ENCODE measurements at regions not wholly inside any gene's neighbourhood (a gene's known extent, or its start where the extent isn't known, plus 50 kb on each side); places are given as distances from the start of the nearest gene placed in this dataset.
"Not testable (repeated sequence)": the region's sequence is repeated elsewhere in the genome, so short reads cannot be mapped to it uniquely, and the experiment has no call there.

DNA sequence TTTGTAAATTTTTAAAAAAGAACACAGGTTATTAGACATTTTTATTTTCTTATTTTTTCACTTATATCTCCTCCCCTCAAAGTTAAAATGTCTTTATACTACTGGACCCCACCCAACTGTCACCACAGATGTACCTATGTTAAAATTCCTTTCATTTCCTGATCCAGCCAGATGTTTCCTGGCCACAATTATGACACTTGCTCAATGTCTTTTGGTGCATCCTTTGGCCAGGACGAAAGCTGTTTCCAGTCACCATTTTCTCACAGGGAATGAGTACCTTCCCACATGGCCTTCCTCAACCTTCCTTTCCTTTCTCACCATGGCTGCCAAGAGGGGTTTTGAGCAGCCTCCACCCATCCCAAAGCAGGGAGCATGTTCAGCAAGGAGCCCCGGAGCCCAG, 365.7 kb upstream of the MAF start:
- DNase-seq = no peak

GRCh38 chr16:79965718-79966117, 365.2 kb upstream of the MAF start:
- DNase-seq = no peak

DNA sequence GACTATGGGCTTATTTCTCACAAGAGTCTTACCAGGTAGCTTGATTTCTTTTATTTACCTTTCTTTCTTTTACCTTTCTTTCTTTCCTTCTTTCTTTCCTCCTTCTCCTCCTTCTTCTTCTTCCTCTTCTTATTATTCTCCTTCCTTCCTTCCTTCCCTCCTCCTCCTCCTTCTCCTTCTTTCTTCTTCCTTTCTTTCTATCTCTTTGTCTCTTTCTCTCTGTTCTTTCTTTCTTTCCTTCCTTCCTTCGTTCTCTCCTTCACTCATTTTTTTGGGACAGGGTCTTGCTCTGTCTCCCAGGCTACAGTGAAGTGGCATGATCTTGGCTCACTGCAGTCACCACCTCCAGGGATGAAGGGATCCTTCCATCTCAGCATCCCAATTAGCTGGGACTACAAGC, 363.6 kb upstream of the MAF start:
- DNase-seq = no peak

- DNase-seq = no peak
These were observed 362.4 kb upstream of the MAF start for GRCh38 chr16:79962962-79963361.

DNA sequence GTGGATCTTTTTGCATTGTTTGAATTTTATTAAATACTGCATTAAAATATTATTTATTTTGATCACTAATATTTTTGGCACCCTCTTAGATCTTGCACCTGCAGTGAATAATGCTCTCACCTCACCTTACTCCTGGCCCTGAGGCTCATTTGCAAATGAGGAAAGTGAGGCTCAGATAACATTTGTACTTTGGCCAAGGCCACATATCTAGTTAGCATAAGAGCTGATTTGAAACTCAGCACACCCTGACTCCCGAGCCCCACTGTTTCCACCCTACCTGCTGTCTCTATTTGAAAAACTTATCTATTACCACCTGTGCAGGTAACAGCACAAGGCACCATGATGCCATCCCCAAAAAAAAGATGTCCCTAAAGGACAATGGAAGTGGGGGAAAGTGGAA, 358.7 kb upstream of the MAF start:
- no peak for DNase-seq

DNA sequence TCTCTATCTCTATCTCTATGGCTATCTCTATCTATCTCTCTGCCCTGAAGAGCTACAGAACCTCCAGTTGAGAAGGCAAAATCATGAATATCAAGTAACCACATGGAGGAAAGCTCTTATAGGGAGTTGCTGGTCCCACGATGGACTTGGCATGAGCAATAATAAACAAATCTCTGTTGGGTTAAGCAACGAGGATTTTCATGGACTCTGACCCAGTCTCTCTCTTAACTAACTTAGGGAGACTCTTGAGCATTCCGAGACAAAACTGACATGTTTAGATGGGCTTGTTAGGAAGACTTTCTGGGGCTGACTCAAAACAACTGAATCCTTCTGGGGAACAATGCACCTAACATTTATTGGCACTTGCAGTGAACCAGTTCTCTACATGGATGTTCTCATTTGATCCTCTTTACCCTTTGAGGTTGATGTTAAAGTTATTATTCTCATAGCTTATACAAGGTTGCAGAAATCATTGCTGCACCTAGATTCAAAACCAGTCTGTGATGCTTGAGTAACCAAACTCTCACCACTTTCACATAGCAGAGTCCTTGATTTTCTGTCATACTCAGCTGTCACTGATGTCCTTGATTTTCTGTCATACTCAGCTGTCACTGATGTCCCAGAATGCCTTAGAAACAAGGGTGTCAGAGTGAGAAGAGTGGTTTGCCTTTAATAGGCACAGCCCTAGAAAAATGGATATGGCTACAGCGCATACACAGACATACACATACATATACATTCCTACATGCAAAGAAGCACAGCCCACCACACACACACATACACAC, 354.6 kb upstream of the MAF start:
- DNase-seq = no peak

- no peak for DNase-seq
These were observed 350.6 kb upstream of the MAF start for GRCh38 chr16:79950932-79951719.

- no peak for DNase-seq
These were observed 348.9 kb upstream of the MAF start for GRCh38 chr16:79949417-79949816.

DNA sequence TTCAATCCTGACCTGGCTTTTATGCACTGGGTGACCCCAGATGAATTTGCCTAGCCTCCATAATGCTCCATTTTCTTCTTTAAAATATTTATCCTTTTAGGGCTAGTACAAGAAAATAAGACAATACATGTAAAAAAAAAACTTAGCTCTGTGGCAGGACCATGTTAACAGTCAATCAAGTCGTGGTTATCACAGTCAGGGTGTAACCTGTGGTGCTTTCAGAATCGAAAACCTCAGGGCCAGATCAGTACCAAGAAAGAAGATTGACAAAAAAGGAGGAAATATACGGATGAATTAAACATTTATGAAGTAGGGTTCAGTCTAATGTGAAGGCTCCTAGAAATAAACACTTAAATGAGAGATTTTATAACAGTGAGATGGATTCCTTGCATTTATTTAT, 347.2 kb upstream of the MAF start:
- no peak for DNase-seq

DNA sequence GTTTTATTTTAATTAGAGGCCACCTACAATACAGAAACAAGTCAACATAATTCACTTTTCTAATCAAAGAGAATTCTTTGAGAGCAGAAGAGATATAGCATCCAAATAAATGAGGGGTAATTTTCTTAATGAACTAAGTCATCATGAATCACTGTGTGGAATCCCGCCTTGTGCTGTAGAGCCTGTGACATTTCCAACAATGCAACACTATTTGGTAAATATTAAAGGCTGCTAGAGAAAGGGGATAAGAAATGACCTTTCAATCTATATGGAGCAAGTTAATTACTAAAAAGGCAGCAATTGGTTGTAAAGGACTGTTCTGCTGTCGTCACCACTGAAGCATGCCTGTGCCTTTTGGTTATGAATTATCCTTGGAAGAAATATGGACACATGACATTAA, 345.7 kb upstream of the MAF start:
- no peak for DNase-seq

- no peak for DNase-seq
These were observed 343.2 kb upstream of the MAF start for GRCh38 chr16:79943736-79944135.

GRCh38 chr16:79938575-79938974, 338.0 kb upstream of the MAF start:
- DNase-seq = no peak

- not testable (repeated sequence) for DNase-seq
These were observed 337.1 kb upstream of the MAF start for GRCh38 chr16:79937671-79938070.

GRCh38 chr16:79933603-79934002, 333.1 kb upstream of the MAF start:
- DNase-seq = no peak

DNA sequence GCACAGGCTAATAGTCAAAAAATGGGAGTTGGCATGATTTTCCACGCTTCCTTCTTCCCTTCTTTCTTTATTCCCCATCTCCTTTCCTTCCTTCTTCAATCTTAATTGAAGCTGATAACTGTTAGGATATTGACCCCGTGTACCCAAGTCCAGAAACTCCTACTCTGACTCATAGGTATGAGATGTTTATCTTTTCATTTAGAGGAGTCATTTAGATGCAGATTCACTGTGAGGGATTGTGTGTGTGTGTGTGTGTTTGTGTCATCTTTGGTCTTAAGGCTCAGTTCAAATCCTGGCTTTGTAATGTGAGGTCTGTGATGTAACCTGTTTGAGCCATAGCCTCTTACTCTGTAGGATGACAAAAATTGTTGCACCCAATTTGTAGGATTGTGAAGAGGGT, 332.0 kb upstream of the MAF start:
- no peak for DNase-seq

- no peak for DNase-seq
These were observed 331.2 kb upstream of the MAF start for GRCh38 chr16:79931721-79932120.

GRCh38 chr16:79929260-79929965, 328.9 kb upstream of the MAF start:
- no peak for DNase-seq

DNA sequence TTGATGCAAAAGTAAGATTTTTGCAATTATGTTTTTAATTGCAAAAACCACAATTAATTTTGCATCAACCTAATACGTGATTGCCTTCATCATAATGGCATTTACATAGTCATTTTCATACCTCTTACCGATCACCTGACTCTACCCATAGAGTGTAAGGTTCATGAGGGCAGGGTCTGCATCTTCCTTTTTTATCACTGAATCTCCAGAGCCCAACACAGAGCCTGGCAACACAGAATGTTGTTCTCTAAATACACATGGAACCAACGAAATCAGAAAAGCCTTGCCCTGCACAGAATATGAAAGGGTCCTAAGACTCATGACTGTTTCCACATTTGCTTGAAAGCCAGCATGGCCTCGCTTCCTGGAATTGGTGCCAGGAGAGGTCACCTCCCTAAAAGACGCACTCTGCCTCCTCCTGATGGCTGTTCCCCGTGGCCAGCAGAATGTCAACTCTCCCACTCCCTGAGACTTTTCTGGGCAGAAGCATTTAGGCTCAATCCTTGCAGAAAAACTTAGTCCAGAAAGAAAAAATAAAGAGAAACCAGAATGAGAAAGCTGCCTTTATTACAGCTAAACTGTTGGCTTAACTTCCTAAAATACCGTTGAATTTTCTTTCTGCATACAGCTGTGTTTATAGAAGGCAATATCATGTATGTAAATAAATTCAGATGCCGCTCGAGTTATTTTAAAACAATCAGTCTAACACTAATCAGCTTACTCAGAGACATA, 327.8 kb upstream of the MAF start:
- DNase-seq = no peak

DNA sequence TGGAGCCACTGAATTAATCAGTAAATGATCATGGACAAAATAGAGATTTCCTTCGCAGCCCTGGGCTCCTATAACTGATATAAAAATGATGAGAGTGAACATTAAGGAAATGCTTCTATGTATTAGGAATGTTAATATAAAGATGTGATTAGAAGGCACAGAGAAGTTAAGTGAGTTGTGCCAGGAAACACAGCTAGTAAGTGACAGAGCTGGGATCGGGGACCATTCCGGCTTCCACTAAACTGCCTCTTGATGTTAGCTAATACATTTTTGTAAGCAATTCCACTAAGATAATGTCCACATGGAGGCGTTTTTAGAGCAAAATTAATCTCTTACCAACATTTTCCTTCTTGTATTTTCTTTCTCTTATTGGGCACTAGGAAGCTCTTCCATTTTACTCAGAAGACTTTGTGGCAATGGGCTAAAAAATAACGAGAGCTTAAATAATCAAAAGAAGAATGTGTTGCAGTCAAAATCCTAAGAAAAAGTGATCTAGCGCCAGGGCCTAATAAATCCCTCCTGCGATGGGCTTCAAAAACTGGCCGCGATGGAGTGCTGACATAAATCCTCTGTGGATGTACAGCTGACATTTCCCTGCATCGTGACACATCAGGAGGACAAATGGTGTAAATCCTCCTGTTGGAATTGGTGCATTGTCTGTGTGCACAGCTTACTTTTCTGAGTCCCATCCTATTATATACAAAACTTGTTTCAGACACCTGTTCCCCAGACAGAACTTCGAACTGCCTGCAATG, 326.1 kb upstream of the MAF start:
- DNase-seq = no peak

GRCh38 chr16:79923431-79923830, 322.9 kb upstream of the MAF start:
- no peak for DNase-seq

GRCh38 chr16:79920685-79921084, 320.1 kb upstream of the MAF start:
- no peak for DNase-seq

DNA sequence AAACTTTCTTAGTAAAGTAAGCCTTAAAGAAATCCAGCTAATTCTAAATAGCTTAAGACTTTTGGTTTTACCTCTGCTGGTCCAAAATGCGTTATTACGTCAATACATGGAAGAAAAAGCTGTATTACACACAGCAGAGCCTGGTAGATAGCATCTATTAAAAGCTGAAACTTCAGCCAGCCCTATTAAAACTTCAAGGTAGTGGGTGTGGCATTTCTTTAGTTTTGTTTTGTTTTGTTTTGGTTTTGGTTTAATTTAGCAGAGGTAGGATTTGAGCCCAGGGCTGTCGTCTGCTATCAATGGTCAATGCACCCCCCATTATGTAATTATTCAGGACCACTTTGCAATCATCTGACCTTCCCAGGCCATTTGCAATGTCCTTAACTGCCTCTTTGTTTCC, 318.4 kb upstream of the MAF start:
- no peak for DNase-seq

Measured in cerebellar nuclear complex (tissue), 1 donor.